Stimulated activated CD4-positive, alpha-beta T cell treated with anti-CD3 and anti-CD28 coated beads, TNF-alpha, amount 100 ng/mL, for 24 hours (primary cell): ENCODE measurements at regions not wholly inside any gene's neighbourhood (a gene's known extent, or its start where the extent isn't known, plus 50 kb on each side); places are given as distances from the start of the nearest gene placed in this dataset.
A peak's percentile ranks its signal among the peaks of the same experiment; 100 is the strongest.

Experiments used
- DNase-seq, 3 experiments: peaks; one replicate each; pipeline ENCODE4 v3.0.0-alpha.2; 2020; ENCODE audit warnings: low read depth in 3 of 3

- DNase-seq: no peak
Measured at GRCh38 chr2:121966663-121967062, 211.2 kb downstream of the TSN start.

GRCh38 chr2:121969166-121969565 is 213.7 kb downstream of the TSN start:
- DNase-seq: no peak

- no peak for DNase-seq
Measured at GRCh38 chr2:121969766-121970639, 214.6 kb downstream of the TSN start.

- DNase-seq: no peak
Measured at GRCh38 chr2:121972203-121972602, 216.8 kb downstream of the TSN start.

GRCh38 chr2:121974897-121975661 is 219.6 kb downstream of the TSN start:
- peak; percentile 3 to 13 (median 6) for DNase-seq

GRCh38 chr2:121976926-121977325 is 221.5 kb downstream of the TSN start:
- no peak for DNase-seq

- DNase-seq: no peak
Measured at GRCh38 chr2:121977326-121977725, 221.9 kb downstream of the TSN start.

GRCh38 chr2:121992700-121993099 is 237.2 kb downstream of the TSN start:
- no peak for DNase-seq

GRCh38 chr2:121993682-121994081 is 238.2 kb downstream of the TSN start:
- no peak for DNase-seq

GRCh38 chr2:121994238-121995206 is 239.1 kb downstream of the TSN start:
- no peak for DNase-seq

GRCh38 chr2:121998751-121999150 is 243.3 kb downstream of the TSN start:
- DNase-seq: no peak

GRCh38 chr2:121999264-121999663 is 243.8 kb downstream of the TSN start:
- no peak for DNase-seq

GRCh38 chr2:122000556-122001340 is 245.3 kb downstream of the TSN start:
- no peak for DNase-seq

GRCh38 chr2:122001441-122001874 is 246.0 kb downstream of the TSN start:
- DNase-seq: no peak

GRCh38 chr2:122003196-122003940 is 247.9 kb downstream of the TSN start:
- DNase-seq: no peak

- no peak for DNase-seq
Measured at GRCh38 chr2:122007126-122007525, 251.7 kb downstream of the TSN start.

- DNase-seq: no peak
Measured at GRCh38 chr2:122007577-122007976, 252.1 kb downstream of the TSN start.

- DNase-seq: no peak
Measured at GRCh38 chr2:122009561-122009960, 254.1 kb downstream of the TSN start.

GRCh38 chr2:122011493-122012270 is 256.2 kb downstream of the TSN start:
- DNase-seq: no peak
